HepG2 (cell line): ENCODE measurements at regions not wholly inside any gene's neighbourhood (a gene's known extent, or its start where the extent isn't known, plus 50 kb on each side); places are given as distances from the start of the nearest gene placed in this dataset.

ENCODE experiments used
- ADNP ChIP-seq: sonication (generic); formaldehyde crosslinking; IDR thresholded peaks from 2 replicates; pipeline ENCODE4 v1.4.0; 2020; ENCODE audit warnings: missing genetic modification reagents
- CEBPB ChIP-seq: IDR thresholded peaks from 2 replicates; pipeline ENCODE4 v1.6.1; 2011; ENCODE audit warnings: low read depth, low read length, improper control_type of control experiment, borderline replicate concordance
- GTF2F1 ChIP-seq: fragments of 150-350 bp; IDR thresholded peaks from 2 replicates; pipeline ENCODE4 v1.6.1; 2014; ENCODE audit warnings: low read length
- IRX3 ChIP-seq: sonication (generic); formaldehyde crosslinking; IDR thresholded peaks from 2 replicates; pipeline ENCODE4 v1.8.1; 2023; ENCODE audit warnings: mild to moderate bottlenecking, low read depth, missing genetic modification reagents, borderline replicate concordance
- KDM1A ChIP-seq: IDR thresholded peaks from 2 replicates; pipeline ENCODE4 v1.6.1; 2016; ENCODE audit warnings: missing compliant biosample characterization
- KDM5A ChIP-seq: fragments of 200-600 bp; sonication (generic); IDR thresholded peaks from 2 replicates; pipeline ENCODE4 v1.7.0; 2018; ENCODE audit warnings: antibody characterized with exemption, mild to moderate bottlenecking, low read length, borderline replicate concordance
- KMT2B ChIP-seq: IDR thresholded peaks from 2 replicates; pipeline ENCODE4 v1.6.1; 2016; ENCODE audit warnings: missing genetic modification reagents, missing compliant biosample characterization
- SMAD1 ChIP-seq: sonication (generic); formaldehyde crosslinking; IDR thresholded peaks from 2 replicates; pipeline ENCODE4 v1.4.0; 2020; ENCODE audit warnings: missing genetic modification reagents, low read depth, mild to moderate bottlenecking, borderline replicate concordance
- TOE1 ChIP-seq: sonication (generic); formaldehyde crosslinking; IDR thresholded peaks from 2 replicates; pipeline ENCODE4 v1.4.0; 2020; ENCODE audit warnings: mild to moderate bottlenecking, missing genetic modification reagents
- ZNF224 ChIP-seq: sonication (generic); formaldehyde crosslinking; IDR thresholded peaks from 2 replicates; pipeline ENCODE4 v1.5.0; 2020; ENCODE audit warnings: mild to moderate bottlenecking, missing genetic modification reagents
- ZNF431 ChIP-seq: sonication (generic); formaldehyde crosslinking; IDR thresholded peaks from 2 replicates; pipeline ENCODE4 v1.9.0; 2022; ENCODE audit warnings: missing genetic modification reagents, low read depth, mild to moderate bottlenecking, borderline replicate concordance
- ZNF646 ChIP-seq: sonication (generic); formaldehyde crosslinking; IDR thresholded peaks from 2 replicates; pipeline ENCODE4 v1.9.0; 2021; ENCODE audit warnings: mild to moderate bottlenecking, missing genetic modification reagents
- ZNF652 ChIP-seq: IDR thresholded peaks from 2 replicates; pipeline ENCODE4 v1.6.1; 2016; ENCODE audit warnings: low read depth, borderline replicate concordance
- ZSCAN12 ChIP-seq: sonication (generic); formaldehyde crosslinking; IDR thresholded peaks from 2 replicates; pipeline ENCODE4 v1.9.0; 2021; ENCODE audit warnings: mild to moderate bottlenecking, missing genetic modification reagents
- ZSCAN31 ChIP-seq: sonication (generic); formaldehyde crosslinking; IDR thresholded peaks from 2 replicates; pipeline ENCODE4 v1.5.0; 2020; ENCODE audit warnings: low read depth, mild to moderate bottlenecking, missing genetic modification reagents
- TF ChIP-seq, protein P1 (sequence below), 2 experiments: sonication (generic) in 1 of 2; formaldehyde crosslinking in 1 of 2; IDR thresholded peaks; 2 replicates each; pipeline versions ENCODE4 v1.6.1 to v1.9.0; 2014 to 2022; ENCODE audit warnings: antibody characterized with exemption in 1 of 2, borderline replicate concordance in 1 of 2, inconsistent platforms in 1 of 2, low read depth in 1 of 2, missing genetic modification reagents in 1 of 2
- TF ChIP-seq, protein P2 (sequence below): sonication (generic); formaldehyde crosslinking; conservative IDR thresholded peaks from 2 replicates; pipeline ENCODE4 v1.8.0; 2022; ENCODE audit warnings: mild to moderate bottlenecking, moderate library complexity, missing genetic modification reagents

DNA sequence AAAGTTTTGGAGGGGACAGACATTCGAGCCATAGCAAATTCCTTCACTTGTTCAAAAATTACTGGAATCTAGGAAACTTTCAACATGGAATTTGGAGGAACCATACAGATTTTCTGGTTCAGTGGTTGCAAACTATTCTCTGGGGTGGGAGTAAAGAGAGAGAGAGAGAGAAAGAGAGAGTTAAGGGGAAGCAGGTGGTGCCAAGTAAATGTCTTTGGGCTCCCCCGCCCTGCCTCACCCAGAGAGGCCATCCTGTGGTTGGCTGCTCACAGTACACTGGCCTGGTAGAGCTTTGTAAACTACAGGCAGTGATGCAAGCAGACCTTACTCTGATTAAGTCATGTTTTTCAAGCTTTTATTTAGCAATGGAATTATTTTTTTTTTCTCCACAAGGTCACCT, 82.6 kb downstream of the ADAMTS15 start (continued):
- TF ChIP-seq, protein P1, sequence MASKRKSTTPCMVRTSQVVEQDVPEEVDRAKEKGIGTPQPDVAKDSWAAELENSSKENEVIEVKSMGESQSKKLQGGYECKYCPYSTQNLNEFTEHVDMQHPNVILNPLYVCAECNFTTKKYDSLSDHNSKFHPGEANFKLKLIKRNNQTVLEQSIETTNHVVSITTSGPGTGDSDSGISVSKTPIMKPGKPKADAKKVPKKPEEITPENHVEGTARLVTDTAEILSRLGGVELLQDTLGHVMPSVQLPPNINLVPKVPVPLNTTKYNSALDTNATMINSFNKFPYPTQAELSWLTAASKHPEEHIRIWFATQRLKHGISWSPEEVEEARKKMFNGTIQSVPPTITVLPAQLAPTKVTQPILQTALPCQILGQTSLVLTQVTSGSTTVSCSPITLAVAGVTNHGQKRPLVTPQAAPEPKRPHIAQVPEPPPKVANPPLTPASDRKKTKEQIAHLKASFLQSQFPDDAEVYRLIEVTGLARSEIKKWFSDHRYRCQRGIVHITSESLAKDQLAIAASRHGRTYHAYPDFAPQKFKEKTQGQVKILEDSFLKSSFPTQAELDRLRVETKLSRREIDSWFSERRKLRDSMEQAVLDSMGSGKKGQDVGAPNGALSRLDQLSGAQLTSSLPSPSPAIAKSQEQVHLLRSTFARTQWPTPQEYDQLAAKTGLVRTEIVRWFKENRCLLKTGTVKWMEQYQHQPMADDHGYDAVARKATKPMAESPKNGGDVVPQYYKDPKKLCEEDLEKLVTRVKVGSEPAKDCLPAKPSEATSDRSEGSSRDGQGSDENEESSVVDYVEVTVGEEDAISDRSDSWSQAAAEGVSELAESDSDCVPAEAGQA (IDR thresholded peaks at IDR 0.05; ENCODE audit: low read depth): no peak
- TF ChIP-seq, protein P1 (CRISPR knock-in tag; IDR thresholded peaks at IDR 0.05; ENCODE audit: borderline replicate concordance): no peak
- TF ChIP-seq GTF2F1: no peak
- no peak for TF ChIP-seq KMT2B
- TF ChIP-seq CEBPB: no peak
- no peak for TF ChIP-seq ZSCAN12 (CRISPR knock-in tag)
- no peak for TF ChIP-seq ADNP (CRISPR knock-in tag)
- no peak for TF ChIP-seq SMAD1 (CRISPR knock-in tag)
- no peak for TF ChIP-seq ZNF431
- no peak for TF ChIP-seq ZSCAN31 (CRISPR knock-in tag)
- TF ChIP-seq ZNF652 (CRISPR knock-in tag): no peak
- TF ChIP-seq, protein P2, sequence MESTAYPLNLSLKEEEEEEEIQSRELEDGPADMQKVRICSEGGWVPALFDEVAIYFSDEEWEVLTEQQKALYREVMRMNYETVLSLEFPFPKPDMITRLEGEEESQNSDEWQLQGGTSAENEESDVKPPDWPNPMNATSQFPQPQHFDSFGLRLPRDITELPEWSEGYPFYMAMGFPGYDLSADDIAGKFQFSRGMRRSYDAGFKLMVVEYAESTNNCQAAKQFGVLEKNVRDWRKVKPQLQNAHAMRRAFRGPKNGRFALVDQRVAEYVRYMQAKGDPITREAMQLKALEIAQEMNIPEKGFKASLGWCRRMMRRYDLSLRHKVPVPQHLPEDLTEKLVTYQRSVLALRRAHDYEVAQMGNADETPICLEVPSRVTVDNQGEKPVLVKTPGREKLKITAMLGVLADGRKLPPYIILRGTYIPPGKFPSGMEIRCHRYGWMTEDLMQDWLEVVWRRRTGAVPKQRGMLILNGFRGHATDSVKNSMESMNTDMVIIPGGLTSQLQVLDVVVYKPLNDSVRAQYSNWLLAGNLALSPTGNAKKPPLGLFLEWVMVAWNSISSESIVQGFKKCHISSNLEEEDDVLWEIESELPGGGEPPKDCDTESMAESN: no peak
- no peak for TF ChIP-seq TOE1
- no peak for TF ChIP-seq IRX3
- TF ChIP-seq KDM5A: no peak
- TF ChIP-seq ZNF646: no peak
- no peak for TF ChIP-seq KDM1A
- TF ChIP-seq ZNF224 (CRISPR knock-in tag): no peak
- TF ChIP-seq, all 625 proteins: peak for 0
